Small intestine (tissue), 7 donors: ENCODE measurements at regions not wholly inside any gene's neighbourhood (a gene's known extent, or its start where the extent isn't known, plus 50 kb on each side); places are given as distances from the start of the nearest gene placed in this dataset.

Experiments used
- DNase-seq, 2 donors: peaks; one replicate each; pipeline versions ENCODE4 v3.0.0 to v3.0.0-alpha.2; 2013
- FAIRE-seq: peaks from 2 replicates; lab custom pipeline; 2012; peaks lifted over from hg19 to GRCh38; lab: Jason Lieb, UNC
- H3K27ac ChIP-seq, 3 donors: one replicate each; pipeline ENCODE4 v1.5.1; 2013; ENCODE audit warnings: low read length in 2 of 3, mild to moderate bottlenecking in 2 of 3, control low read depth in 1 of 3, inconsistent platforms in 1 of 3, low read depth in 1 of 3, moderate library complexity in 1 of 3
- H3K27me3 ChIP-seq, 3 donors: one replicate each; pipeline ENCODE4 v1.6.1; 2013; ENCODE audit warnings: low read length in 3 of 3, inconsistent platforms in 1 of 3; ENCODE audit not compliant: control insufficient read depth in 3 of 3, insufficient read depth in 3 of 3
- H3K36me3 ChIP-seq, 3 donors: one replicate each; pipeline ENCODE4 v1.6.1; 2013; ENCODE audit warnings: low read length in 3 of 3, inconsistent platforms in 1 of 3, low read depth in 1 of 3, mild to moderate bottlenecking in 1 of 3, moderate library complexity in 1 of 3; ENCODE audit not compliant: control insufficient read depth in 3 of 3, insufficient read depth in 2 of 3
- H3K4me1 ChIP-seq, 3 donors: one replicate each; pipeline ENCODE4 v1.6.1; 2013; ENCODE audit warnings: low read length in 2 of 3, inconsistent platforms in 1 of 3, low read depth in 1 of 3, mild to moderate bottlenecking in 1 of 3, moderate library complexity in 1 of 3; ENCODE audit not compliant: control insufficient read depth in 3 of 3, insufficient read depth in 2 of 3
- H3K4me3 ChIP-seq, 3 donors: one replicate each; pipeline ENCODE4 v1.5.1; 2013; ENCODE audit warnings: low read length in 3 of 3, control low read depth in 1 of 3, inconsistent platforms in 1 of 3, low read depth in 1 of 3, mild to moderate bottlenecking in 1 of 3, moderate library complexity in 1 of 3
- H3K9me3 ChIP-seq, 2 donors: one replicate each; pipeline ENCODE4 v1.6.1; 2013; ENCODE audit warnings: low read depth in 1 of 2, low read length in 1 of 2; ENCODE audit not compliant: control insufficient read depth in 2 of 2, insufficient read depth in 1 of 2
- WGBS, 3 donors: extraction: QIAGEN DNeasy Blood & Tissue Kit; methylation state at CpG; one replicate each; pipeline ENCODE4 v1.1.7; 2013; 5-methylcytosine and 5-hydroxymethylcytosine counted together
- donor health status: healthy with polysubstance abuse.
- donor health status: control.
- donor health status: control.
- donor health status: Bipolar disorder and iron deficiency.
- donor health status: healthy.

DNA sequence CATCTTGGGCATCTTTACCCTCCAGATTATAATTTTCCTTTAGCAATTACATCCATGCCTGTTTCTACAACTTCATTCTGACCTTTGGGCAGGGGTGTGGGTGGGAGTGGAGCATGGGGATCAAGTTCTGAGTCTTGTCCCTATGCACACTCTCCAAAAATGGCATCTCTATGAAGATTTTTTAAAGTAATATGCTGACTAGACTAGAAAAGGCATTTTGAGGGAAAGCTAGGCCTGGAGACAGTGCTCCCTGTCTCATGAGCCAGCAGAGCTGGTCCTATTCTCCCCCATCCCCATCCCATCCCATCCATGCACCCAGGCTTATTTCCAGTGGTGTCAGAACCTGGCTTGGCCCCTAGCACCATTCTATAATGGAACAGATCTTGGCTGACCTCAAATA, 398.0 kb upstream of the SLC24A2 start:
- DNase-seq (no peak), FAIRE-seq (no peak)
- H3K4me1 ChIP-seq: peaks cover 0 to 13% (median 0%) of the 10 kb centered on the region in 3 donors
- no peak overlapping the region for H3K4me3 ChIP-seq
- no peak overlapping the region for H3K27ac ChIP-seq
- no peaks in the 10 kb centered on the region for H3K27me3 ChIP-seq
- H3K9me3 ChIP-seq: no peaks in the 10 kb centered on the region
- H3K36me3 ChIP-seq: no peaks in the 10 kb centered on the region

- no peaks in the 10 kb centered on the region for H3K9me3 ChIP-seq
- no peak for DNase-seq
- 51 to 72% (median 70%) methylated on average over 3 of the region's 3 CpGs for WGBS, 3 donors
- H3K36me3 ChIP-seq: no peaks in the 10 kb centered on the region
- no peak for FAIRE-seq
- H3K4me1 ChIP-seq: peaks cover 0 to 10% (median 0%) of the 10 kb centered on the region in 3 donors
- no peaks in the 10 kb centered on the region for H3K27me3 ChIP-seq
- no peak overlapping the region for H3K27ac ChIP-seq
- no peak overlapping the region for H3K4me3 ChIP-seq
Measured at GRCh38 chr9:20186231-20186630, 397.4 kb upstream of the SLC24A2 start.

DNA sequence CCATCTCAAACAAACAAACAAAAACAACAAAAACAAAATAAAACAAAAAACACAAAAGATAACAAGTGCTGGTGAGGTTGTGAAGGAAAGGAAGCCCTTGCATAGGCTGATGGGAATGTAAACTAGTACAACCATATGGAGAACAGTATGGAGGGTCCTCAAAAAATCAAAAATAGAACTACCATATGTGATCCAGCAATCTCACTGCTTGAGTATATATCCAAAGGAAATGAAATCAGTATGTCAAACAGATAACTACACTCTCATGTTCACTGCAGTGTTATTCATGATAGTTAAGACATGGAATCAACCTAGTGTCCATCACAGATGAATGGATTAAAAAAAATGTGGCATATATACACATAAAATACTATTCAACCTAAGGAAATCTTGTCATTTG, 395.7 kb upstream of the SLC24A2 start:
- no peaks in the 10 kb centered on the region for H3K36me3 ChIP-seq
- DNase-seq: no peak
- FAIRE-seq: no peak
- no peaks in the 10 kb centered on the region for H3K9me3 ChIP-seq
- peaks cover 0 to 2% (median 0%) of the 10 kb centered on the region in 3 donors for H3K4me1 ChIP-seq
- H3K27ac ChIP-seq: no peak overlapping the region
- H3K4me3 ChIP-seq: no peak overlapping the region
- H3K27me3 ChIP-seq: no peaks in the 10 kb centered on the region

GRCh38 chr9:20178679-20179078, 389.8 kb upstream of the SLC24A2 start:
- no peaks in the 10 kb centered on the region for H3K9me3 ChIP-seq
- no peak for DNase-seq
- no peak overlapping the region for H3K4me3 ChIP-seq
- no peaks in the 10 kb centered on the region for H3K27me3 ChIP-seq
- no peaks in the 10 kb centered on the region for H3K4me1 ChIP-seq
- no peak for FAIRE-seq
- no peaks in the 10 kb centered on the region for H3K36me3 ChIP-seq
- no peak overlapping the region for H3K27ac ChIP-seq

DNA sequence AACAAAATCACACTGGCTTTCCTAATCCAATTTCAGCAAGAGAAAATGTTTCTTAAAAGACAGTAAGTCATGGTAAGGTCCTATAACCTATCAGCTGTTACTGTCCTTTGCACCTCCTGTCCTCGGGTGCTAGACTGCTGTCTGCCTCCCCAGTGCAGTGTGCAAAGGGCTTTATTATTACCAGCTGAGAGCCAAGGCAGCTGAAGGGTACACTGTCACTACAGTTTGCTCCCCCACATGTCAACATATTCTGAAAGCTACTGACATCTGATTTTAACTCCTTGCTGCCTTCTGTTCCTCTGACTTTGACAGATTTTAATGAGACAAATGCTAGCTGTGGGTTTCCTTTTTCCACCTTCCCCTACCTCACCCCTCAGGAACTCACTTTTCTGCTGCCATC, 389.4 kb upstream of the SLC24A2 start:
- 7 to 27% (median 25%) methylated on average over 1 of the region's 1 CpG for WGBS, 3 donors
- Histone ChIP-seq H3K4me3 (no peak overlapping the region), H3K9me3 (no peaks in the 10 kb centered on the region), H3K27me3 (no peaks in the 10 kb centered on the region), H3K4me1 (no peaks in the 10 kb centered on the region), H3K27ac (no peak overlapping the region), H3K36me3 (no peaks in the 10 kb centered on the region)
- FAIRE-seq (no peak), DNase-seq (peak in 1 of 2 donors; percentile 40)

GRCh38 chr9:20170122-20170521, 381.3 kb upstream of the SLC24A2 start:
- H3K27ac ChIP-seq: no peak overlapping the region
- no peaks in the 10 kb centered on the region for H3K4me1 ChIP-seq
- peaks cover 2 to 17% of the 10 kb centered on the region in 2 donors for H3K9me3 ChIP-seq
- DNase-seq: no peak
- H3K27me3 ChIP-seq: no peaks in the 10 kb centered on the region
- WGBS, 3 donors: 90 to 94% (median 93%) methylated on average over 3 of the region's 3 CpGs
- no peak for FAIRE-seq
- H3K4me3 ChIP-seq: no peak overlapping the region
- no peaks in the 10 kb centered on the region for H3K36me3 ChIP-seq

DNA sequence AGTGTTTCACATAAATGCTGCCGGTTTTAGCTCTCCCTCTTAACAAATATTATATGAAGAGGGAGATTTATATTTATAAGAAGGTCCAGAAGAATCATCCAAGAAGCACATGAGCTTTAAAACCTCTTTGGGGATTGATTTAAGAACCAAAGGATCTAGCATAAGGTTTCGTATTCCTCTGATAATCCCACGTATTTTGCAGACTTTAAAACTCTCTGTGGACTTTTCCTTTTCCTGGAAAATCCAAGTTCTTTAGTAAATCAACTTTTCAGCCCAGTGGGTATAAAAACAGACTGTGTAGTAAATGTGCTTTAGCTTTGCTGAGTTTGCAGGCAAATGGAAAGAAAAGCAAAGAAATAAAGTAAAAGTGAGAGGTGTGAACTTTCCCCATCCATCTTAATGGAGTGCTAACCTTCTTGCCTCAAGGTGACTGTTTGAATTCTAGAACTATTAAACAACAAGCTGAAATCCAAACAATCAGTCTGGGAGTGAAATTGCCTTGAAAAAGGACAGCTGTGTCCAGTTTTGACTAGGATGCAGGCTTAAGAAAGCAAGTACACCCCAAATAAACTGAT, 363.4 kb upstream of the SLC24A2 start:
- Histone ChIP-seq H3K9me3 (no peaks in the 10 kb centered on the region), H3K27me3 (no peaks in the 10 kb centered on the region), H3K4me3 (no peak overlapping the region), H3K4me1 (no peaks in the 10 kb centered on the region), H3K36me3 (no peaks in the 10 kb centered on the region), H3K27ac (no peak overlapping the region)
- DNase-seq: no peak
- no peak for FAIRE-seq
- WGBS, 3 donors: 66 to 81% (median 78%) methylated on average over 3 of the region's 3 CpGs

GRCh38 chr9:20148416-20148815, 359.6 kb upstream of the SLC24A2 start:
- WGBS, 3 donors: 77 to 93% (median 84%) methylated on average over 2 of the region's 2 CpGs
- Histone ChIP-seq H3K4me1 (no peaks in the 10 kb centered on the region), H3K36me3 (no peaks in the 10 kb centered on the region), H3K27me3 (no peaks in the 10 kb centered on the region), H3K27ac (no peak overlapping the region), H3K9me3 (no peaks in the 10 kb centered on the region), H3K4me3 (no peak overlapping the region)
- FAIRE-seq (no peak), DNase-seq (no peak)

GRCh38 chr9:20144197-20144596, 355.4 kb upstream of the SLC24A2 start:
- Histone ChIP-seq H3K36me3 (no peaks in the 10 kb centered on the region), H3K9me3 (no peaks in the 10 kb centered on the region), H3K4me3 (peak overlapping the region in 1 of 3 donors; percentile 3), H3K27me3 (no peaks in the 10 kb centered on the region), H3K4me1 (no peaks in the 10 kb centered on the region), H3K27ac (no peak overlapping the region)
- WGBS, 3 donors: 12 to 28% (median 28%) methylated on average over 7 of the region's 7 CpGs
- peak in 1 of 2 donors; percentile 5 for DNase-seq
- no peak for FAIRE-seq
